NT2/D1 (cell line): ENCODE measurements at regions not wholly inside any gene's neighbourhood (a gene's known extent, or its start where the extent isn't known, plus 50 kb on each side); places are given as distances from the start of the nearest gene placed in this dataset.

Experiments
- SUZ12 ChIP-seq: IDR thresholded peaks from 2 replicates; pipeline ENCODE4 v1.6.1; 2011; ENCODE audit not compliant: insufficient read length, insufficient read depth; ENCODE audit errors: extremely low read depth
- YY1 ChIP-seq: IDR thresholded peaks from 2 replicates; pipeline ENCODE4 v1.6.1; 2011; ENCODE audit not compliant: insufficient read length, insufficient read depth

- TF ChIP-seq YY1 (no peak), SUZ12 (no peak)
These were observed 69.3 kb upstream of the HMGA2 start for GRCh38 chr12:65754744-65755595.
